ENCODE measurements at regions not wholly inside any gene's neighbourhood (a gene's known extent, or its start where the extent isn't known, plus 50 kb on each side); places are given as distances from the start of the nearest gene placed in this dataset.

GRCh38 chr15:72838311-72838731 lies 54.8 kb upstream of the ADPGK start:
- no peaks in the 10 kb centered on the region for H3K9me3 Mint-ChIP-seq
- no peaks in the 10 kb centered on the region for H3K4me1 Mint-ChIP-seq
- peaks cover 27% of the 10 kb centered on the region for H3K27me3 Mint-ChIP-seq
- intact Hi-C loops (cut with micrococcal nuclease): no loop called here
- DNase-seq: no peak
- no peak overlapping the region for H3K27ac Mint-ChIP-seq
- no peak overlapping the region for H3K4me3 Mint-ChIP-seq
- no peaks in the 10 kb centered on the region for H3K36me3 Mint-ChIP-seq (ENCODE audit: low read depth)

GRCh38 chr15:72836676-72837330 lies 53.2 kb upstream of the ADPGK start:
- Mint-ChIP-seq H3K36me3 (ENCODE audit: low read depth) (no peaks in the 10 kb centered on the region), H3K4me3 (no peak overlapping the region), H3K4me1 (no peaks in the 10 kb centered on the region), H3K9me3 (no peaks in the 10 kb centered on the region), H3K27me3 (peaks cover 28% of the 10 kb centered on the region), H3K27ac (no peak overlapping the region)
- intact Hi-C loops (cut with micrococcal nuclease): no loop called here
- DNase-seq: no peak

GRCh38 chr15:72835294-72835890 lies 51.8 kb upstream of the ADPGK start:
- no peaks in the 10 kb centered on the region for H3K9me3 Mint-ChIP-seq
- H3K27me3 Mint-ChIP-seq: peaks cover 28% of the 10 kb centered on the region
- H3K36me3 Mint-ChIP-seq (ENCODE audit: low read depth): no peaks in the 10 kb centered on the region
- H3K27ac Mint-ChIP-seq: no peak overlapping the region
- no peak overlapping the region for H3K4me3 Mint-ChIP-seq
- no peaks in the 10 kb centered on the region for H3K4me1 Mint-ChIP-seq
- no peak for DNase-seq
- intact Hi-C loops (cut with micrococcal nuclease): no loop called here

- Mint-ChIP-seq H3K4me3 (no peak overlapping the region), H3K36me3 (ENCODE audit: low read depth) (no peaks in the 10 kb centered on the region), H3K27me3 (peaks cover 30% of the 10 kb centered on the region), H3K27ac (no peak overlapping the region), H3K9me3 (no peaks in the 10 kb centered on the region), H3K4me1 (no peaks in the 10 kb centered on the region)
- intact Hi-C loops (cut with micrococcal nuclease): no loop called here
- DNase-seq: no peak
Measured at GRCh38 chr15:72833561-72833960, 50.0 kb upstream of the ADPGK start.
